ENCODE measurements at regions not wholly inside any gene's neighbourhood (a gene's known extent, or its start where the extent isn't known, plus 50 kb on each side); places are given as distances from the start of the nearest gene placed in this dataset.

DNA sequence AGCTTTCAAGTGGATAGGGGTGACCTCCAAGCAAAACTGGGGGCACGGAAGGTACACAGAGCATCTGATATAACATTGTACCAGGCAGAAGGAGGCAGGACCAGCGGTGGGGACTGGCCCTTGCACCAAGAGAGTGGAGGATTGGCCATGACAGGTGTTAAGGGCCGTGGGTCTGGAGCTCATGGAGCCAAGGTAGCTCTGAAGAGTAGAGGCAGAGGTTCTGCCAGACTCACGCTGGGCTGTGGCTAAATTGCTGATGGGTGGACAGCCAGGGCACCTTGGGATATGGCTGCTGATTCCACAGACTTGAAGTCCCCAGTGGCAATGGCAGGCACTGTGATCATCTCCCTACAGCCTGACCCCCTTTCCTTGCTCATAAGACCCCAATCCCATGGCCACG, 65.9 kb upstream of the NKD1 start:
- Mint-ChIP-seq H3K4me1 (no peaks in the 10 kb centered on the region), H3K36me3 (ENCODE audit: low read depth) (no peaks in the 10 kb centered on the region), H3K27me3 (ENCODE audit: insufficient read depth) (peaks cover 6% of the 10 kb centered on the region), H3K9me3 (peaks cover 21% of the 10 kb centered on the region), H3K27ac (no peak overlapping the region), H3K4me3 (no peak overlapping the region)
- peaks cover 16% of the 10 kb centered on the region for H3K9me3 ChIP-seq (ENCODE audit: control insufficient read depth, low read length)
- H3K36me3 ChIP-seq (ENCODE audit: control insufficient read depth, insufficient read depth, low read length): no peaks in the 10 kb centered on the region
- WGBS, 2 experiments (ENCODE audit: insufficient coverage in 1 of 2, insufficient read length in 1 of 2): 93 to 94% methylated on average over 3 to 5 of the region's 5 CpGs
- no peak overlapping the region for H3K4me3 ChIP-seq (ENCODE audit: low read length)
- no peak overlapping the region for H3K27ac ChIP-seq (ENCODE audit: low read depth, low read length)
- H3K9ac ChIP-seq (ENCODE audit: extremely low read depth, low read length, poor library complexity, severe bottlenecking): no peak overlapping the region
- TF ChIP-seq, protein P1, sequence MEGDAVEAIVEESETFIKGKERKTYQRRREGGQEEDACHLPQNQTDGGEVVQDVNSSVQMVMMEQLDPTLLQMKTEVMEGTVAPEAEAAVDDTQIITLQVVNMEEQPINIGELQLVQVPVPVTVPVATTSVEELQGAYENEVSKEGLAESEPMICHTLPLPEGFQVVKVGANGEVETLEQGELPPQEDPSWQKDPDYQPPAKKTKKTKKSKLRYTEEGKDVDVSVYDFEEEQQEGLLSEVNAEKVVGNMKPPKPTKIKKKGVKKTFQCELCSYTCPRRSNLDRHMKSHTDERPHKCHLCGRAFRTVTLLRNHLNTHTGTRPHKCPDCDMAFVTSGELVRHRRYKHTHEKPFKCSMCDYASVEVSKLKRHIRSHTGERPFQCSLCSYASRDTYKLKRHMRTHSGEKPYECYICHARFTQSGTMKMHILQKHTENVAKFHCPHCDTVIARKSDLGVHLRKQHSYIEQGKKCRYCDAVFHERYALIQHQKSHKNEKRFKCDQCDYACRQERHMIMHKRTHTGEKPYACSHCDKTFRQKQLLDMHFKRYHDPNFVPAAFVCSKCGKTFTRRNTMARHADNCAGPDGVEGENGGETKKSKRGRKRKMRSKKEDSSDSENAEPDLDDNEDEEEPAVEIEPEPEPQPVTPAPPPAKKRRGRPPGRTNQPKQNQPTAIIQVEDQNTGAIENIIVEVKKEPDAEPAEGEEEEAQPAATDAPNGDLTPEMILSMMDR (conservative IDR thresholded peaks at IDR 0.05): no peak
- no peaks in the 10 kb centered on the region for H3K27me3 ChIP-seq (ENCODE audit: control insufficient read depth, insufficient read depth, low read length, poor library complexity, severe bottlenecking)
- DNase-seq: no peak
- no peaks in the 10 kb centered on the region for H3K4me1 ChIP-seq (ENCODE audit: control insufficient read depth, insufficient read depth, low read length)

DNA sequence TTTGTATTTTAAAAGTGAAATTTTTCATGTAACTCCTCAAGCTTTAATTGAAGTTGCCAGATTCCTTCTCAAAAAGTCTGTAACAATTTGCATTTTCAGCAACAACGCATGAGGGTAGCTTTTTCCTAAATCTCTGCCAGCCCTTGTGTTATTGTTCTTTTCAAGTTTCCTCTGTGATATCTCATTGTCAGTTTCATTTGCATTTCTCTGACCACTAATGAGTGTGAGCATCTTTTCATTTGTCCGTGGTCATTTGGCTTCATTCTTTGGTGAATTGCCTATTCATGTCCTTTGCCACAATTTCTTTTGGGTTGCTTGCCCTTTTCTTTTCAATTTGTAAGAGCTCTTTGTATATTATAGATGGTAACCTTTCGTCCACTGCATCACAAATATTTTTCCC, 68.0 kb upstream of the NKD1 start:
- H3K4me3 ChIP-seq (ENCODE audit: low read length): no peak overlapping the region
- Mint-ChIP-seq H3K36me3 (ENCODE audit: low read depth) (no peaks in the 10 kb centered on the region), H3K27ac (no peak overlapping the region), H3K9me3 (peaks cover 17% of the 10 kb centered on the region), H3K27me3 (ENCODE audit: insufficient read depth) (peaks cover 2% of the 10 kb centered on the region), H3K4me1 (no peaks in the 10 kb centered on the region), H3K4me3 (no peak overlapping the region)
- no peak overlapping the region for H3K9ac ChIP-seq (ENCODE audit: extremely low read depth, low read length, poor library complexity, severe bottlenecking)
- peaks cover 13% of the 10 kb centered on the region for H3K9me3 ChIP-seq (ENCODE audit: control insufficient read depth, low read length)
- no peaks in the 10 kb centered on the region for H3K4me1 ChIP-seq (ENCODE audit: control insufficient read depth, insufficient read depth, low read length)
- no peaks in the 10 kb centered on the region for H3K27me3 ChIP-seq (ENCODE audit: control insufficient read depth, insufficient read depth, low read length, poor library complexity, severe bottlenecking)
- H3K27ac ChIP-seq (ENCODE audit: low read depth, low read length): no peak overlapping the region
- TF ChIP-seq, protein P1 (conservative IDR thresholded peaks at IDR 0.05): no peak
- no peak for DNase-seq
- WGBS, 2 experiments (ENCODE audit: insufficient coverage in 1 of 2, insufficient read length in 1 of 2): 73 to 74% methylated on average over 2 of the region's 3 CpGs
- H3K36me3 ChIP-seq (ENCODE audit: control insufficient read depth, insufficient read depth, low read length): no peaks in the 10 kb centered on the region

DNA sequence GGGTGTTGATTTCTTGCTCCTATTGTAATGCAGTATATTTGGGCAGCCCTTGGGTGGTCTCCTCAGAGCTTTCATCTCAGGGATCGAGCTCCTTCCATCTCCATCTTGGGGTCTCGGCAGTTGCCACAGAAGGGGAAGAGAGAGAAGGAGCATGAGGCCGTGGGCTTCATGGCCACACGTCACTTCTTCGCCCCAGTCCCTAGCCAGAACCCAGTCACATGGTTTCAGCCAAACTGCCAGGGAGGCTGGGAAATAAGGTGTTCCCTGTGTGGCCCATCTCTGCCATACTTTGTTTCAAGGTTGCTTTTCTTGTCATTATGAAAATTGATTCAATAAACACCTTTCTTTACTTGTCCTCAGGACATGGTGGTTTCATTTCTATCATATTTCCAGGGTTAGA, 68.4 kb upstream of the NKD1 start:
- DNase-seq: no peak
- no peaks in the 10 kb centered on the region for H3K4me1 ChIP-seq (ENCODE audit: control insufficient read depth, insufficient read depth, low read length)
- Mint-ChIP-seq H3K36me3 (ENCODE audit: low read depth) (no peaks in the 10 kb centered on the region), H3K4me1 (no peaks in the 10 kb centered on the region), H3K9me3 (peaks cover 13% of the 10 kb centered on the region), H3K4me3 (no peak overlapping the region), H3K27ac (no peak overlapping the region), H3K27me3 (ENCODE audit: insufficient read depth) (peaks cover 2% of the 10 kb centered on the region)
- no peaks in the 10 kb centered on the region for H3K36me3 ChIP-seq (ENCODE audit: control insufficient read depth, insufficient read depth, low read length)
- peaks cover 8% of the 10 kb centered on the region for H3K9me3 ChIP-seq (ENCODE audit: control insufficient read depth, low read length)
- H3K4me3 ChIP-seq (ENCODE audit: low read length): no peak overlapping the region
- H3K27me3 ChIP-seq (ENCODE audit: control insufficient read depth, insufficient read depth, low read length, poor library complexity, severe bottlenecking): no peaks in the 10 kb centered on the region
- H3K9ac ChIP-seq (ENCODE audit: extremely low read depth, low read length, poor library complexity, severe bottlenecking): no peak overlapping the region
- WGBS, 2 experiments (ENCODE audit: insufficient coverage in 1 of 2, insufficient read length in 1 of 2): 93 to 95% methylated on average over 4 to 5 of the region's 5 CpGs
- TF ChIP-seq, protein P1 (conservative IDR thresholded peaks at IDR 0.05): no peak
- H3K27ac ChIP-seq (ENCODE audit: low read depth, low read length): no peak overlapping the region
